ENCODE measurements at regions not wholly inside any gene's neighbourhood (a gene's known extent, or its start where the extent isn't known, plus 50 kb on each side); places are given as distances from the start of the nearest gene placed in this dataset.

DNA sequence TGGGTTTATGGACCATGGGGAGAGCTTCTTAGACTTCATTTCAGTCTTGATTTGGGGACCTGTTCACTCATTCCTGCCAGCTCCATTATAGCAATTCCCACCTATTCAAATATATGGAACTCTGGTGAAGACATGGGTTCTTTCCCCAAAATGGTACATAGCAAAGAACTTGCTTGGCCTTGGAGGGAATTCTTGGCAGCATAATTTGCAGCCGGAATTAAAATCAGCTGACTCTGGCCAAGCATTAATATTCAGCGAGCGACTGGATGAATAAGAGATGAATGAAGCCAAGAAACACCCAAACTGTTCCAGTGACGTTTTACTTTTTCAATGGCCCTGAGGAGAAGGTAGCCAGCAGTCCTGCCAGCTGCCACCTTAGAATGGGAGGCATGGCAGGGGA lies 88.4 kb upstream of the SOX1 start:
- Histone ChIP-seq H3K36me3 (no peaks in the 10 kb centered on the region), H3K9me3 (no peaks in the 10 kb centered on the region), H3K27ac (no peak overlapping the region), H3K4me3 (no peak overlapping the region), H3K27me3 (peaks cover 58% of the 10 kb centered on the region), H3K4me1 (peaks cover 0 to 11% (median 3%) of the 10 kb centered on the region in 3 donors)
- TF ChIP-seq POLR2A (IDR thresholded peaks at IDR 0.05) (no peak), POLR2AphosphoS5 (IDR thresholded peaks at IDR 0.05) (no peak), EP300 (IDR thresholded peaks at IDR 0.05) (no peak), CTCF (IDR thresholded peaks at IDR 0.05) (no peak)
- ATAC-seq, result no peak
- WGBS, 2 donors (ENCODE audit: low coverage in 1 of 2), result 0 to 59% methylated on average over 2 to 4 of the region's 4 CpGs

- 64 to 87% methylated on average over 2 to 13 of the region's 15 CpGs for WGBS, 2 donors (ENCODE audit: low coverage in 1 of 2)
- Histone ChIP-seq H3K27me3 (peaks cover 49% of the 10 kb centered on the region), H3K9me3 (no peaks in the 10 kb centered on the region), H3K4me3 (no peak overlapping the region), H3K27ac (no peak overlapping the region), H3K4me1 (no peaks in the 10 kb centered on the region), H3K36me3 (no peaks in the 10 kb centered on the region)
- ATAC-seq, result no peak
- no peak for TF ChIP-seq CTCF (IDR thresholded peaks at IDR 0.05)
- no peak for TF ChIP-seq POLR2AphosphoS5 (IDR thresholded peaks at IDR 0.05)
- TF ChIP-seq EP300 (IDR thresholded peaks at IDR 0.05), result no peak
- no peak for TF ChIP-seq POLR2A (IDR thresholded peaks at IDR 0.05)
Measured at GRCh38 chr13:111980146-111980929, 86.6 kb upstream of the SOX1 start.

GRCh38 chr13:111981006-111981405 lies 85.9 kb upstream of the SOX1 start:
- no peak for ATAC-seq
- H3K9me3 ChIP-seq, result no peaks in the 10 kb centered on the region
- no peaks in the 10 kb centered on the region for H3K4me1 ChIP-seq
- H3K27me3 ChIP-seq, result peaks cover 43% of the 10 kb centered on the region
- H3K27ac ChIP-seq, result no peak overlapping the region
- 80 to 85% methylated on average over 3 to 10 of the region's 12 CpGs for WGBS, 2 donors (ENCODE audit: low coverage in 1 of 2)
- H3K36me3 ChIP-seq, result no peaks in the 10 kb centered on the region
- TF ChIP-seq POLR2A (IDR thresholded peaks at IDR 0.05) (no peak), EP300 (IDR thresholded peaks at IDR 0.05) (no peak), POLR2AphosphoS5 (IDR thresholded peaks at IDR 0.05) (no peak), CTCF (IDR thresholded peaks at IDR 0.05) (no peak)
- H3K4me3 ChIP-seq, result no peak overlapping the region

- no peak for ATAC-seq
- no peaks in the 10 kb centered on the region for H3K4me1 ChIP-seq
Measured at GRCh38 chr13:111981446-111982165, 85.3 kb upstream of the SOX1 start.

More at GRCh38 chr13:111981446-111982165, 85.3 kb upstream of the SOX1 start:
- WGBS, 2 donors (ENCODE audit: low coverage in 1 of 2), result 38 to 78% methylated on average over 10 of the region's 12 CpGs
- Histone ChIP-seq H3K9me3 (no peaks in the 10 kb centered on the region), H3K36me3 (no peaks in the 10 kb centered on the region), H3K4me3 (no peak overlapping the region), H3K27me3 (peaks cover 37% of the 10 kb centered on the region), H3K27ac (no peak overlapping the region)
- no peak for TF ChIP-seq CTCF (IDR thresholded peaks at IDR 0.05)
- TF ChIP-seq POLR2A (IDR thresholded peaks at IDR 0.05), result no peak
- no peak for TF ChIP-seq POLR2AphosphoS5 (IDR thresholded peaks at IDR 0.05)
- TF ChIP-seq EP300 (IDR thresholded peaks at IDR 0.05), result no peak

Measured in gastroesophageal sphincter (tissue), 4 donors.